NCI-H1092 treated with DMSO at 0.1 percent for 48 hours (cell line): ENCODE measurements at regions not wholly inside any gene's neighbourhood (a gene's known extent, or its start where the extent isn't known, plus 50 kb on each side); places are given as distances from the start of the nearest gene placed in this dataset.
"Not testable (repeated sequence)": the region's sequence is repeated elsewhere in the genome, so short reads cannot be mapped to it uniquely, and the experiment has no call there.

ENCODE experiments used
- DNase-seq: peaks from one replicate; lab custom pipeline; 2025; lab: John Stamatoyannopoulos, UW

- DNase-seq = peak; percentile 90
Observed at GRCh38 chr14:95597784-95598211, 62.9 kb downstream of the GLRX5 start.

GRCh38 chr14:95601650-95602049 is 66.8 kb downstream of the GLRX5 start:
- DNase-seq = no peak

GRCh38 chr14:95603415-95603814 is 68.6 kb downstream of the GLRX5 start:
- DNase-seq = no peak

- DNase-seq = no peak
Observed at GRCh38 chr14:95606266-95606665, 71.4 kb downstream of the GLRX5 start.

GRCh38 chr14:95608637-95609235 is 73.9 kb downstream of the GLRX5 start:
- no peak for DNase-seq

- peak; percentile 63 for DNase-seq
Observed at GRCh38 chr14:95609398-95609990, 74.6 kb downstream of the GLRX5 start.

GRCh38 chr14:95611293-95611880 is 74.8 kb upstream of the TCL1B start:
- DNase-seq = no peak

- DNase-seq = no peak
Observed at GRCh38 chr14:95614349-95614748, 71.9 kb upstream of the TCL1B start.

- DNase-seq = no peak
Observed at GRCh38 chr14:95616745-95617144, 69.5 kb upstream of the TCL1B start.

- DNase-seq = peak; percentile 48
Observed at GRCh38 chr14:95619785-95620417, 66.3 kb upstream of the TCL1B start.

- DNase-seq = peak; percentile 47
Observed at GRCh38 chr14:95620659-95621059, 65.6 kb upstream of the TCL1B start.

GRCh38 chr14:95623195-95623594 is 63.0 kb upstream of the TCL1B start:
- no peak for DNase-seq

- not testable (repeated sequence) for DNase-seq
Observed at GRCh38 chr14:95625710-95626109, 60.5 kb upstream of the TCL1B start.

GRCh38 chr14:95635051-95635450 is 51.2 kb upstream of the TCL1B start:
- DNase-seq = no peak
